GM12801 (cell line): ENCODE measurements at regions not wholly inside any gene's neighbourhood (a gene's known extent, or its start where the extent isn't known, plus 50 kb on each side); places are given as distances from the start of the nearest gene placed in this dataset.

Source experiments
- TF ChIP-seq, protein P1 (sequence below): IDR thresholded peaks from one replicate; pipeline ENCODE4 v1.5.1; 2011; ENCODE audit warnings: control low read depth; ENCODE audit not compliant: insufficient read length; ENCODE audit errors: extremely low read depth

DNA sequence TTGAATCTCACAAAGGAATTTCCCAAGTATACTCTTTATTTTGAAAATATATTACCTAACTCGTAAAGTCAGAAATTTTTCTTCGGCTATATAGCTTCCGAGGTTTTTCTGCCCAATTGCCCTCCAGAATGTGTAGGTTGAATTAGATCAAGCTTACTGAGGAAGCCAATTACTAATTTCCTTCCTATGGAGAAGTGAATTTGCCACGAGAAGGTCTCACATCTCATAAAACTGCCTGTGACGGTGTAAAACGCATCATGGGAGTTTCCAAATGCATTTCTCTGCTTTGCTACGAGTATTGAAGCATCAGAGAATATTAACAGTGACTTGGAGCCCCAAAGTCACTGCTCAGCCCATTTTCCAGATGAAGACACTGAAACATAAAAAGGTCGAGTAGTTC is 262.3 kb downstream of the PTBP2 start:
- TF ChIP-seq, protein P1, sequence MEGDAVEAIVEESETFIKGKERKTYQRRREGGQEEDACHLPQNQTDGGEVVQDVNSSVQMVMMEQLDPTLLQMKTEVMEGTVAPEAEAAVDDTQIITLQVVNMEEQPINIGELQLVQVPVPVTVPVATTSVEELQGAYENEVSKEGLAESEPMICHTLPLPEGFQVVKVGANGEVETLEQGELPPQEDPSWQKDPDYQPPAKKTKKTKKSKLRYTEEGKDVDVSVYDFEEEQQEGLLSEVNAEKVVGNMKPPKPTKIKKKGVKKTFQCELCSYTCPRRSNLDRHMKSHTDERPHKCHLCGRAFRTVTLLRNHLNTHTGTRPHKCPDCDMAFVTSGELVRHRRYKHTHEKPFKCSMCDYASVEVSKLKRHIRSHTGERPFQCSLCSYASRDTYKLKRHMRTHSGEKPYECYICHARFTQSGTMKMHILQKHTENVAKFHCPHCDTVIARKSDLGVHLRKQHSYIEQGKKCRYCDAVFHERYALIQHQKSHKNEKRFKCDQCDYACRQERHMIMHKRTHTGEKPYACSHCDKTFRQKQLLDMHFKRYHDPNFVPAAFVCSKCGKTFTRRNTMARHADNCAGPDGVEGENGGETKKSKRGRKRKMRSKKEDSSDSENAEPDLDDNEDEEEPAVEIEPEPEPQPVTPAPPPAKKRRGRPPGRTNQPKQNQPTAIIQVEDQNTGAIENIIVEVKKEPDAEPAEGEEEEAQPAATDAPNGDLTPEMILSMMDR: no peak

DNA sequence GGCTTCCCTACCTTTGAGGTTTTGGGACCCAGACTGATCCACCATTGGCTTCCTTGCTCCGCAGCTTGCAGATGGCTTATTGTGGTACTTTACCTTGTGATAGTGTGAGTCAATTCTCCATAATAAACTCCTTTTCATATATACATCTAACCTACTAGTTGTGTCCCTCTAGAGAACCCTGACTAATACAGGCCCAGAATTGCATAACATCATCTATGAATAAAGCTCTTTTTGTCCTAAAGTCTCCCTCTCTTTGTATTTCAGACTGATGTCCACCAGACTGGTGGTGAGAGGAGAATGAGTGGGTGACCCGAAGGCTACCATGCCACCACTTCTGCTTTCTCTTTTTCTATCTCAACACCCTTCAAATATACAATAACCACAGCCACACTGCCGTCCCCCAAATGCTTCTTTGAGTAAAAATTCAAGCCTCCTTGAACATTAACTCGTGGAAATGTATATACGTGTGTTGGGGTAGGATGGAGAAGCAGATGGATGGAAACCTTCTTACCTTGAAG is 265.7 kb downstream of the PTBP2 start:
- TF ChIP-seq, protein P1: no peak

DNA sequence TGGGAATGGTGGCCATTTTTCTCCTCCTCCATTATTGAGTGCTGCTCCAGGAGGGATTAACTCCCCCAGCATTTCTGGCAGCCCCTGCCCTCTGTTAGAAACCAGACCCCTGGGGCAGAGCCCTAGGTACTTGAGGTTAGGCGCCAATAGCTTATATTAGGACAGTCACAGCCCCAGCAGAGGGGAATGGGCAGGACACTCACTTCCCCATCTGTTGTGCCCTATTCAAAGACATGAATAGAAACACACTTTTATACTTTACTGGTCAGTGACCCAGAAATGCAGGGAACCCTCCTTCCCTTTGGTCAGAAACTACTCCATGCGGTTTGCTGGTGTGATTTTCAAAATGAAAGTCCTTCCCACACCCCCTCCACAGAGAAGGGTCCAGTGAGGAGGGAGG is 267.7 kb downstream of the PTBP2 start:
- TF ChIP-seq, protein P1: no peak

DNA sequence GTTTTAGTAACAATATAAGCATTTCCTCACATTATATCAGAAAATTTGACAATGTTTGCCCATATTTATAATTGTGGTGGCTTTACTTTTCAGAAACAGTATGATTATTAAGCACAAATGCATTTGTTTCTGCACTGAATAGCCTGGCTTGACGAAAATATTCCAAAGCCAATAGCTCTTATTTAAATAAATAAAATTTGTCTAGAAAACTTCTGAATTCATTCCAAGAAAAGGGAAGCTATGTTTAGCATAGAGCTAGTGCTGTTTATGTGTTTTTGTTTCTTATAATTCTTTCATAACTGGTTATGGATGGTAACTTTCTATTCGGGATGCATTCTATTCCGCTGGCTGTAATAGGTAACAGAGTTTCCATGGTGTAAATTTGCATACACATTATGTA is 268.6 kb downstream of the PTBP2 start:
- TF ChIP-seq, protein P1: no peak

DNA sequence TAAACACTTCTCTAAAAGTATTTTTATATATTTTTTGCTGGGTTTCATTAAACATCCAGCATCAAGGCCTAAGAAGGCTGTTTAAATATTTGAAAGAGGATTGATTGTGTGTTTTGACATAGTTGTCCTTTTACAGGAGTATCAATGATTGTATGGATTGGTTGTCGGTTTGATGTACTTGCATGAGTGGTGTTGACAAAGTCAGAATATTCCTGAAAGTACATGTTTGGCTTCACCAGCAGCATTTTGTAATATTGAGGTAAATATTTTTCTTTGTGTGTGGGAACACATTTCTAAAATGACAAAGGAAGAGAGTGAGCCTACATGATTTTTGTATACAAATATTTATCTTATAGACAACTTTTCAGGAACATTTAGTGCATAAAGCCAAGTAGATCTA is 269.7 kb downstream of the PTBP2 start:
- TF ChIP-seq, protein P1: no peak

DNA sequence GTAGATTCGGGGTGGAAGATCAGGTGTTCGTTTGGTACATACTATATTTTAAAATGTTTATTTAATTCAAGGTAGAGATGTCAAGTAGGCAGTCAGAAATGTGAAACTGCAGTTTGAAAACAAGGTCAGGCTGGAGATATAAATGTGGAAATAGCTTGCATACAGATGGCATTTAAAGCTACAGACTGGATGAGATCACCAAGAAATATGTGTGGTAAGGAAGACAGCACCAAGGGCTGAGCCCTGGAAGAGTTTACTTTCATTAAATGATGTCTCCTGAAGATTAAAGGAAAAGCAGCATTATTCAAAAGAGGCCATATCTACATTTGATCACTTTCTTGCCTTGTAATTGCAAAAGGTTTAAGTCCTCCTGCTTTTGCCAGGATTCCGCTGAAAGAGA is 271.3 kb downstream of the PTBP2 start:
- TF ChIP-seq, protein P1: no peak

DNA sequence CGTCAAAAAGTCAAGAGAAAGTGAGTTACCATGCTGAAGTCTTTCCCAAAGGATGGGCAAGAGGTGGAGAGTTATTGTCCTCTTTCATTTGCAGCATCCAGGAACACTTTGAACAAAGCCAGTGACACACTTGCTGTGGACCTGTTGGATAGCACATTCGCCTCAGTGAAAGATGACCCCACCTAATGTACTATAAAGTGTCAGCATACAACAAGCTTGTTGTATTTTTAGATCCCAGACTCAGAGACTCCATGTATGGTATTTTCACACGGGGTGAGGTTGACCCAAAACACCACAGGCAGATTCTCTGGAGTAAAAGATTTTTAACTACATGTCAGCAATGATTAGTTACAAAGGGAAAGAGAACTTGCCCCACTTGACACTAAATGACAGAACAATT is 273.8 kb downstream of the PTBP2 start:
- TF ChIP-seq, protein P1: no peak

DNA sequence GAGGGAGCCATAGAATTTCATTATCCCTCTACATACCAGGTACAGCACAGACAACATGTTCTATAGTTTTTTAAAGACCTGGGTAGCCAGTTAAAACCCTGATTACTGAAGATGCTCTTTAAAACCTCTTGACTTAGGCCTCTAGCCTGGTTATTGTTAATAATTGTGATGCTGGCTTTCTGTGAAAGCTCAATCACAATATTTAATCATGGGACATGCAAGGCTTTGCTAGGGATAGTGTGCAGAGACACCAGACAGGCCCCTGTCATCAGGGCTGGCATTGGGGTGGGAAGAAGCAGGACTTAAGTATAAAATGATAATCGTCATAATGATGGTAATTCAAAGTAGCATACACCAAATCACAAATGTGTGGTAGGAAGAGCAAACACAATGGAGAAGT is 274.4 kb downstream of the PTBP2 start:
- TF ChIP-seq, protein P1: no peak
